ENCODE measurements at regions not wholly inside any gene's neighbourhood (a gene's known extent, or its start where the extent isn't known, plus 50 kb on each side); places are given as distances from the start of the nearest gene placed in this dataset.

DNA sequence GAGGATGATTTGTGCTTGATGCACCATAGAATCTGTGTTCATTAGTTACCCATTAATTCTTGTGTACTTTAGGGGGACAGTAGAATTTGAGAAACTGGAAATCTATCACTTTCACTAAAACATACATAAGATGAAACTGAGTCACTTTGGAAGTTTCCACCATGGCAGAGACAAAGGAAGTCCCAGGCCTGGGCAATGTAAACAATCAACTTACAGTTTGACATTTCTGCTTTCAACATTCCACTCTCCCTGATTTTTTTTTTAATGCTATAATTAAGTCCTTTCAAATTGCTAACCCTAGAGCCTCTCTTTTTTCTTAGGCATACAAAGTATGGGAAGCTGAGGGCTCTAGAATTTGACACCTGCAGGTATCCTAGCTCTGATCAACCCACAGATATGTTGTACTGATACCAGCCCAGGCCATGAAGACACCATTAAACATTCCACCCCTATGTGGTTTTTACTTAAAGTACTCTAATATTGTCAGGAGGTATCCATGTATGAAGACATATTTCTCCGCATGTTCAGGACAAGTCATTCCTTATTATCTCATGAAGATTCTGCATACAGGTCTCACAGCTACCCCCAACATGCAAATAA, 88.5 kb upstream of the GLS start:
- no peak overlapping the region for H2BK15ac ChIP-seq (ENCODE audit: low read length)
- H2AK5ac ChIP-seq (ENCODE audit: low read depth, low read length) = no peak overlapping the region
- H3K4me3 ChIP-seq (ENCODE audit: extremely low read depth in 1 of 4, insufficient read depth in 2 of 4, low read depth in 3 of 4, low read length in 4 of 4) = no peak overlapping the region
- no peak overlapping the region for H3K9ac ChIP-seq (replicated peaks in 1 of 4; ENCODE audit: extremely low read depth in 1 of 4, low read depth in 3 of 4, low read length in 3 of 4)
- no peaks in the 10 kb centered on the region for H3K36me3 ChIP-seq (ENCODE audit: control insufficient read depth in 2 of 4, insufficient read depth in 4 of 4, low read length in 3 of 4)
- H3K14ac ChIP-seq (ENCODE audit: insufficient read length) = no peak overlapping the region
- no peak overlapping the region for H2BK20ac ChIP-seq (ENCODE audit: low read length)
- no peak for FAIRE-seq
- no peak overlapping the region for H3K56ac ChIP-seq (replicated peaks; ENCODE audit: insufficient read length, low read depth, low read length)
- CTCF ChIA-PET (ENCODE audit: partially characterized antibody) = interaction anchor here (0.7 to 2.8 kb wide), 6 partner anchors 9 to 211 kb away, joined by 3 to 8 read pairs (median 4); no protein-coding TSS in a partner anchor
- H3K27ac ChIP-seq (ENCODE audit: low read depth, low read length) = no peak overlapping the region
- TF ChIP-seq GTF2F1 (IDR thresholded peaks at IDR 0.05; ENCODE audit: borderline replicate concordance, low read depth, low read length) = no peak
- no peak for TF ChIP-seq MAFK (IDR thresholded peaks at IDR 0.05; ENCODE audit: low read depth, low read length)
- no peak for TF ChIP-seq SIN3A (conservative IDR thresholded peaks at IDR 0.05 in 1 of 2, IDR thresholded peaks at IDR 0.05 in 1 of 2; ENCODE audit: low read depth in 1 of 2, low read length in 2 of 2)
- no peak for TF ChIP-seq CEBPB (IDR thresholded peaks at IDR 0.05; ENCODE audit: low read depth, low read length)
- POLR2A ChIA-PET (ENCODE audit: partially characterized antibody) = no interaction called here
- no peak overlapping the region for H4K8ac ChIP-seq (ENCODE audit: extremely low read depth, insufficient read depth, low read length)
- no peak overlapping the region for H3K4ac ChIP-seq (replicated peaks; ENCODE audit: insufficient read length, low read depth, low read length)
- H4K20me1 ChIP-seq (replicated peaks in 1 of 2; ENCODE audit: control insufficient read depth in 1 of 2, insufficient read depth in 2 of 2, low read length in 2 of 2) = no peaks in the 10 kb centered on the region
- no peak overlapping the region for H4K5ac ChIP-seq (ENCODE audit: insufficient read length, low read depth, low read length)
- WGBS, 2 experiments (ENCODE audit: extremely low coverage in 1 of 2, insufficient coverage in 1 of 2, insufficient read length in 1 of 2, insufficient replicate concordance in 2 of 2, low coverage in 1 of 2, low lambda C conversion rate in 2 of 2, missing lambda C conversion rate in 1 of 2) = 96% methylated on average over 1 of the region's 1 CpG; no CpG with 5 or more reads in 1 of the 2 experiments
- H2BK5ac ChIP-seq (ENCODE audit: low read depth, low read length) = no peak overlapping the region
- no peaks in the 10 kb centered on the region for H3K27me3 ChIP-seq (replicated peaks in 1 of 4; ENCODE audit: control insufficient read depth in 3 of 4, extremely low read depth in 1 of 4, insufficient read depth in 3 of 4, low read length in 3 of 4)
- H3K4me2 ChIP-seq (ENCODE audit: insufficient read depth in 1 of 2, low read depth in 2 of 2, low read length in 2 of 2) = no peak overlapping the region
- peaks cover 0 to 9% (median 7%) of the 10 kb centered on the region in 4 experiments; a peak in 4 of 7 replicates for H3K4me1 ChIP-seq (replicated peaks in 1 of 4; ENCODE audit: control insufficient read depth in 3 of 4, insufficient read depth in 4 of 4, low read length in 3 of 4)
- H3K18ac ChIP-seq (ENCODE audit: extremely low read depth, low read length) = no peak overlapping the region
- no peak for DNase-seq (ENCODE audit: low read depth in 1 of 2, low spot score in 2 of 2)
- no peaks in the 10 kb centered on the region for H3K23me2 ChIP-seq (ENCODE audit: low read depth, low read length)
- no peaks in the 10 kb centered on the region for H3K9me3 ChIP-seq (ENCODE audit: insufficient read depth in 2 of 2, low read depth in 1 of 2, low read length in 1 of 2)
- no peak overlapping the region for H3K23ac ChIP-seq (ENCODE audit: insufficient read length)
- no peaks in the 10 kb centered on the region for H3K79me2 ChIP-seq (ENCODE audit: control insufficient read depth in 1 of 2, insufficient read depth in 2 of 2, low read length in 2 of 2)
- no peak overlapping the region for H2BK120ac ChIP-seq (replicated peaks; ENCODE audit: low read depth, low read length)
- no peaks in the 10 kb centered on the region for H3K79me1 ChIP-seq (ENCODE audit: low read depth, low read length)
- H2BK12ac ChIP-seq (ENCODE audit: low read depth, low read length) = no peak overlapping the region
- no peak overlapping the region for H4K91ac ChIP-seq (replicated peaks; ENCODE audit: insufficient read length, low read length)
- no peak overlapping the region for H2AFZ ChIP-seq (ENCODE audit: low read length)
